ENCODE measurements at regions not wholly inside any gene's neighbourhood (a gene's known extent, or its start where the extent isn't known, plus 50 kb on each side); places are given as distances from the start of the nearest gene placed in this dataset.

GRCh38 chr15:25186411-25186810, 231.6 kb downstream of the SNRPN start:
- 2% methylated on average over 9 of the region's 9 CpGs for WGBS (ENCODE audit: insufficient coverage, low coverage, missing lambda C conversion rate)

GRCh38 chr15:25186906-25187645, 232.3 kb downstream of the SNRPN start:
- H3K27ac ChIP-seq (ENCODE audit: extremely low read depth, low read depth, low read length), result no peak overlapping the region
- H3K79me2 ChIP-seq (ENCODE audit: control insufficient read depth, insufficient read depth, low read length), result no peaks in the 10 kb centered on the region
- no peak overlapping the region for H3K4me2 ChIP-seq (ENCODE audit: insufficient read depth, low read length)
- H3K27me3 ChIP-seq (ENCODE audit: control insufficient read depth in 2 of 2, insufficient read depth in 2 of 2, low read length in 2 of 2), result no peaks in the 10 kb centered on the region
- H3K36me3 ChIP-seq (ENCODE audit: control insufficient read depth, insufficient read depth, low read length), result no peaks in the 10 kb centered on the region
- H2AFZ ChIP-seq (ENCODE audit: low read depth, low read length), result no peak overlapping the region
- ChIA-PET CTCF (ENCODE audit: low intra/inter-chr PET ratio) (no interaction called here), POLR2A (no interaction called here)
- H3K9ac ChIP-seq (ENCODE audit: insufficient read depth in 1 of 2, low read depth in 2 of 2, low read length in 2 of 2), result no peak overlapping the region
- ATAC-seq, result no peak
- H3K9me1 ChIP-seq (ENCODE audit: control insufficient read depth, insufficient read depth, low read length), result no peaks in the 10 kb centered on the region
- intact Hi-C loops (cut with micrococcal nuclease) (no loop called here), in situ Hi-C loops (cut with MboI) (no loop called here)
- DNase-seq (ENCODE audit: extremely low read depth in 1 of 4, low spot score in 3 of 4), result no peak
- H3K9me3 ChIP-seq (replicated peaks; ENCODE audit: control insufficient read depth, insufficient read depth, low read depth, low read length), result no peaks in the 10 kb centered on the region
- no peak overlapping the region for H3K4me3 ChIP-seq
- no peaks in the 10 kb centered on the region for H4K20me1 ChIP-seq (replicated peaks; ENCODE audit: control insufficient read depth, insufficient read depth, low read length)
- no peak for FAIRE-seq
- no peaks in the 10 kb centered on the region for H3K4me1 ChIP-seq (replicated peaks in 1 of 2; ENCODE audit: control insufficient read depth in 2 of 2, insufficient read depth in 2 of 2, low read length in 2 of 2)
- TF ChIP-seq ZC3H4 (CRISPR knock-in tag; IDR thresholded peaks at IDR 0.05; ENCODE audit: borderline replicate concordance) (no peak), ATF4 (CRISPR knock-in tag; IDR thresholded peaks at IDR 0.05) (no peak), FOXK1 (CRISPR knock-in tag; IDR thresholded peaks at IDR 0.05; ENCODE audit: borderline replicate concordance) (no peak), SMARCE1 (IDR thresholded peaks at IDR 0.05) (no peak), ZNF133 (CRISPR knock-in tag; IDR thresholded peaks at IDR 0.05) (no peak), KLF6 (CRISPR knock-in tag; IDR thresholded peaks at IDR 0.05; ENCODE audit: borderline replicate concordance) (no peak), GABPB2 (CRISPR knock-in tag; conservative IDR thresholded peaks at IDR 0.05) (no peak)
- WGBS (ENCODE audit: insufficient coverage, low coverage, missing lambda C conversion rate), result 2% methylated on average over 12 of the region's 14 CpGs
- BruUV-seq (replicated peaks), result no TSS peak

More at GRCh38 chr15:25186411-25186810, 231.6 kb downstream of the SNRPN start:
- DNase-seq (ENCODE audit: extremely low read depth in 1 of 4, low spot score in 3 of 4) (no peak), ATAC-seq (no peak), FAIRE-seq (no peak)
- no peak overlapping the region for H3K4me2 ChIP-seq (ENCODE audit: insufficient read depth, low read length)
- H3K9me1 ChIP-seq (ENCODE audit: control insufficient read depth, insufficient read depth, low read length), result no peaks in the 10 kb centered on the region
- no peak for TF ChIP-seq RFX7 (CRISPR knock-in tag; IDR thresholded peaks at IDR 0.05)
- in situ Hi-C loops (cut with MboI), result no loop called here
- H2AFZ ChIP-seq (ENCODE audit: low read depth, low read length), result no peak overlapping the region
- CTCF ChIA-PET (ENCODE audit: low intra/inter-chr PET ratio), result no interaction called here
- POLR2A ChIA-PET, result no interaction called here
- no peak overlapping the region for H3K4me3 ChIP-seq
- no peak overlapping the region for H3K9ac ChIP-seq (ENCODE audit: insufficient read depth in 1 of 2, low read depth in 2 of 2, low read length in 2 of 2)
- no peak overlapping the region for H3K27ac ChIP-seq (ENCODE audit: extremely low read depth, low read depth, low read length)
- H3K36me3 ChIP-seq (ENCODE audit: control insufficient read depth, insufficient read depth, low read length), result no peaks in the 10 kb centered on the region
- intact Hi-C loops (cut with micrococcal nuclease), result no loop called here
- BruUV-seq (replicated peaks), result no TSS peak
- no peaks in the 10 kb centered on the region for H3K4me1 ChIP-seq (replicated peaks in 1 of 2; ENCODE audit: control insufficient read depth in 2 of 2, insufficient read depth in 2 of 2, low read length in 2 of 2)
- no peaks in the 10 kb centered on the region for H3K79me2 ChIP-seq (ENCODE audit: control insufficient read depth, insufficient read depth, low read length)
- no peaks in the 10 kb centered on the region for H4K20me1 ChIP-seq (replicated peaks; ENCODE audit: control insufficient read depth, insufficient read depth, low read length)
- no peaks in the 10 kb centered on the region for H3K27me3 ChIP-seq (ENCODE audit: control insufficient read depth in 2 of 2, insufficient read depth in 2 of 2, low read length in 2 of 2)
- no peaks in the 10 kb centered on the region for H3K9me3 ChIP-seq (replicated peaks; ENCODE audit: control insufficient read depth, insufficient read depth, low read depth, low read length)
